IMR-90 (cell line): ENCODE measurements at regions not wholly inside any gene's neighbourhood (a gene's known extent, or its start where the extent isn't known, plus 50 kb on each side); places are given as distances from the start of the nearest gene placed in this dataset.

ENCODE experiments used
- ATAC-seq: fragments of 200-7000 bp; cut with Tn5 transposase; 2 replicates; pipeline ENCODE4 v1.9.1; 2020; ENCODE audit warnings: low read depth, mild to moderate bottlenecking, moderate library complexity
- BruUV-seq: library from RNA; stranded (reverse); fragments of 400-500 nt; replicated peaks from 2 replicates; lab custom pipeline; 2021; lab: Mats Ljungman, UMichigan
- CTCF ChIA-PET: fragments of 300-600 bp; formaldehyde crosslinking; extraction: SDS; loops from one replicate; lab custom pipeline; 2021; ENCODE audit warnings: antibody characterized with exemption; lab: Yijun Ruan, JAX
- POLR2A ChIA-PET: fragments of 300-600 bp; sonication (Branson Sonifier 250); formaldehyde crosslinking; loops from one replicate; lab custom pipeline; 2022; ENCODE audit warnings: antibody characterized with exemption; ENCODE audit not compliant: unreplicated experiment; lab: Charles Lee
- DNase-seq: peaks from one replicate; pipeline ENCODE4 v3.0.0; 2013
- H2AFZ ChIP-seq: replicated peaks from 2 replicates; pipeline ENCODE3; 2013; ENCODE audit warnings: low read length, mild to moderate bottlenecking; ENCODE audit not compliant: poor library complexity
- H2AK5ac ChIP-seq: 2 replicates; pipeline ENCODE4 v1.6.1; 2013; ENCODE audit warnings: low read depth, low read length, inconsistent platforms
- H2AK9ac ChIP-seq: replicated peaks from 2 replicates; pipeline ENCODE3; 2013; ENCODE audit warnings: mild to moderate bottlenecking, low read depth, low read length, moderate library complexity; ENCODE audit not compliant: poor library complexity
- H2BK120ac ChIP-seq: 2 replicates; pipeline ENCODE4 v1.6.1; 2013; ENCODE audit warnings: low read depth, low read length, inconsistent platforms
- H2BK15ac ChIP-seq: 3 replicates; pipeline ENCODE4 v1.6.1; 2013; ENCODE audit warnings: low read depth, low read length, inconsistent platforms
- H2BK20ac ChIP-seq: 2 replicates; pipeline ENCODE4 v1.6.1; 2013; ENCODE audit warnings: low read depth, mild to moderate bottlenecking, inconsistent platforms, low read length, moderate library complexity
- H2BK5ac ChIP-seq: 2 replicates; pipeline ENCODE4 v1.6.1; 2013; ENCODE audit warnings: mild to moderate bottlenecking, low read depth, low read length, inconsistent platforms; ENCODE audit not compliant: poor library complexity, severe bottlenecking
- H3K14ac ChIP-seq: replicated peaks from 2 replicates; pipeline ENCODE4 v1.6.1; 2013; ENCODE audit warnings: low read depth, low read length, inconsistent platforms
- H3K18ac ChIP-seq: 2 replicates; pipeline ENCODE4 v1.6.1; 2013; ENCODE audit warnings: low read depth, low read length, control low read depth
- H3K23ac ChIP-seq: 2 replicates; pipeline ENCODE4 v1.6.1; 2013; ENCODE audit warnings: low read depth, low read length, inconsistent platforms
- H3K27ac ChIP-seq: 2 replicates; pipeline ENCODE4 v1.5.1; 2013; ENCODE audit warnings: mild to moderate bottlenecking, control low read depth, low read length; ENCODE audit not compliant: insufficient read depth
- H3K27me3 ChIP-seq: 2 replicates; pipeline ENCODE4 v1.6.1; 2013; ENCODE audit warnings: low read length; ENCODE audit not compliant: control insufficient read depth, insufficient read depth
- H3K36me3 ChIP-seq: 2 replicates; pipeline ENCODE4 v1.6.1; 2013; ENCODE audit warnings: low read length, mixed read lengths; ENCODE audit not compliant: control insufficient read depth, insufficient read depth
- H3K4ac ChIP-seq: 2 replicates; pipeline ENCODE4 v1.6.1; 2013; ENCODE audit warnings: low read depth, low read length, inconsistent platforms
- H3K4me1 ChIP-seq: 2 replicates; pipeline ENCODE4 v1.6.1; 2013; ENCODE audit warnings: low read length, mixed read lengths; ENCODE audit not compliant: control insufficient read depth, insufficient read depth
- H3K4me2 ChIP-seq: 2 replicates; pipeline ENCODE4 v1.6.1; 2013; ENCODE audit warnings: low read depth, mild to moderate bottlenecking, control low read depth, low read length, moderate library complexity
- H3K4me3 ChIP-seq: 2 replicates; pipeline ENCODE4 v1.5.1; 2013; ENCODE audit warnings: low read depth, mild to moderate bottlenecking, control low read depth, low read length, moderate library complexity; ENCODE audit not compliant: insufficient read depth
- H3K56ac ChIP-seq: 2 replicates; pipeline ENCODE4 v1.6.1; 2013; ENCODE audit warnings: low read length, inconsistent platforms; ENCODE audit not compliant: insufficient read depth; ENCODE audit errors: extremely low read depth
- H3K79me1 ChIP-seq, 2 experiments: 2 replicates each; pipeline ENCODE4 v1.6.1; 2013; ENCODE audit warnings: low read length in 2 of 2, inconsistent platforms in 1 of 2, low read depth in 1 of 2
- H3K9ac ChIP-seq: 2 replicates; pipeline ENCODE4 v1.6.1; 2013; ENCODE audit warnings: low read depth, low read length, control low read depth
- H3K9me1 ChIP-seq: 2 replicates; pipeline ENCODE4 v1.6.1; 2013; ENCODE audit warnings: low read length, inconsistent platforms; ENCODE audit not compliant: insufficient read depth
- H3K9me3 ChIP-seq: 2 replicates; pipeline ENCODE4 v1.6.1; 2013; ENCODE audit warnings: low read length; ENCODE audit not compliant: control insufficient read depth, insufficient read depth
- H4K20me1 ChIP-seq: 2 replicates; pipeline ENCODE4 v1.6.1; 2013; ENCODE audit warnings: low read length, inconsistent platforms; ENCODE audit not compliant: insufficient read depth
- H4K5ac ChIP-seq: 2 replicates; pipeline ENCODE4 v1.6.1; 2013; ENCODE audit warnings: mild to moderate bottlenecking, low read depth, low read length, control low read depth
- H4K8ac ChIP-seq, 2 experiments: 2 replicates each; pipeline ENCODE4 v1.6.1; 2013; ENCODE audit warnings: low read depth in 2 of 2, low read length in 2 of 2, control low read depth in 1 of 2, inconsistent platforms in 1 of 2
- H4K91ac ChIP-seq: 2 replicates; pipeline ENCODE4 v1.6.1; 2013; ENCODE audit warnings: low read depth, low read length, inconsistent platforms; ENCODE audit not compliant: insufficient read depth
- BHLHE40 ChIP-seq: fragments of 150-350 bp; IDR thresholded peaks from 2 replicates; pipeline ENCODE4 v1.6.1; 2016; ENCODE audit warnings: mild to moderate bottlenecking, low read depth, low read length
- CEBPB ChIP-seq: IDR thresholded peaks from 2 replicates; pipeline ENCODE4 v1.6.1; 2012; ENCODE audit warnings: low read depth, low read length, improper control_type of control experiment
- CHD1 ChIP-seq: IDR thresholded peaks from 2 replicates; pipeline ENCODE4 v1.6.1; 2012; ENCODE audit warnings: low read depth, low read length, improper control_type of control experiment
- ELK1 ChIP-seq: fragments of 150-350 bp; IDR thresholded peaks from 2 replicates; pipeline ENCODE4 v1.6.1; 2016; ENCODE audit warnings: low read depth, mild to moderate bottlenecking, low read length, moderate library complexity, borderline replicate concordance
- MXI1 ChIP-seq: IDR thresholded peaks from 2 replicates; pipeline ENCODE4 v1.6.1; 2012; ENCODE audit warnings: low read depth, mild to moderate bottlenecking, low read length, moderate library complexity, borderline replicate concordance
- POLR2A ChIP-seq: IDR thresholded peaks from 2 replicates; pipeline ENCODE4 v1.6.1; 2012; ENCODE audit warnings: mild to moderate bottlenecking, low read depth, low read length
- RAD21 ChIP-seq: IDR thresholded peaks from 2 replicates; pipeline ENCODE4 v1.6.1; 2012; ENCODE audit warnings: low read length, improper control_type of control experiment
- RFX5 ChIP-seq: IDR thresholded peaks from 2 replicates; pipeline ENCODE4 v1.8.0; 2012; ENCODE audit warnings: low read depth, mild to moderate bottlenecking, low read length, moderate library complexity
- SMC3 ChIP-seq: fragments of 150-350 bp; IDR thresholded peaks from 2 replicates; pipeline ENCODE4 v1.6.1; 2016; ENCODE audit warnings: low read depth, mild to moderate bottlenecking, antibody characterized with exemption, low read length, moderate library complexity
- USF2 ChIP-seq: fragments of 150-350 bp; IDR thresholded peaks from 2 replicates; pipeline ENCODE4 v1.6.1; 2017; ENCODE audit warnings: mild to moderate bottlenecking, antibody characterized with exemption, low read length, low read depth
- WGBS, 2 experiments: methylation state at CpG; one replicate each; pipeline versions ENCODE4 v1.1.5 to v1.1.7; 2013; ENCODE audit warnings: missing lambda C conversion rate in 2 of 2; ENCODE audit not compliant: insufficient read length in 1 of 2; ENCODE audit errors: extremely low coverage in 2 of 2; 5-methylcytosine and 5-hydroxymethylcytosine counted together
- dilution Hi-C: fragments of 300-500 bp; cut with HindIII; formaldehyde crosslinking; loops from one replicate; pipeline ENCODE4 v1.14.3; 2018; ENCODE audit warnings: low sequenced_read_pairs; ENCODE audit not compliant: unreplicated experiment
- in situ Hi-C: fragments of 300-500 bp; cut with MboI; formaldehyde crosslinking; loops from 3 replicates; pipeline ENCODE4 v1.14.3; 2019; ENCODE audit warnings: low sequenced_read_pairs, inconsistent platforms, mixed read lengths
- intact Hi-C: fragments of 100-400 bp; cut with micrococcal nuclease; formaldehyde crosslinking; loops from 2 replicates; pipeline ENCODE4 v1.10.0; 2022

- Histone ChIP-seq H3K9me1 (no peaks in the 10 kb centered on the region), H3K4me3 (no peak overlapping the region), H2AK9ac (no peak overlapping the region), H3K23ac (no peak overlapping the region), H3K36me3 (no peaks in the 10 kb centered on the region), H3K18ac (peak overlapping the region; percentile 56; the same call in 1 of the 2 replicates), H2AK5ac (0 out of 2 replicates have a peak overlapping the region, but pooled peaks have one; percentile 8), H2AFZ (no peak overlapping the region), H3K27me3 (no peaks in the 10 kb centered on the region), H4K20me1 (no peaks in the 10 kb centered on the region), H3K9me3 (no peaks in the 10 kb centered on the region), H2BK15ac (no peak overlapping the region), H3K79me1 (no peaks in the 10 kb centered on the region), H4K8ac (peak overlapping the region in 1 of 2 experiments; percentile 53; a peak in 1 of 4 replicates), H4K5ac (0 out of 2 replicates have a peak overlapping the region, but pooled peaks have one; percentile 51), H3K9ac (no peak overlapping the region), H3K4me1 (peaks cover 5% of the 10 kb centered on the region), H3K27ac (peak overlapping the region; percentile 2; the same call in 1 of the 2 replicates), H3K14ac (no peak overlapping the region), H3K56ac (no peak overlapping the region), H3K4me2 (peak overlapping the region; percentile 37; the same call in 1 of the 2 replicates), H2BK5ac (peak overlapping the region; percentile 60), H2BK120ac (peak overlapping the region; percentile 62; the same call in 1 of the 2 replicates), H4K91ac (peak overlapping the region; percentile 50), H2BK20ac (0 out of 2 replicates have a peak overlapping the region, but pooled peaks have one; percentile 14), H3K4ac (no peak overlapping the region; the same call in 1 of the 2 replicates)
- ATAC-seq: no peak
- no peak for DNase-seq
- TF ChIP-seq ELK1 (no peak), RFX5 (no peak), POLR2A (no peak), USF2 (no peak), BHLHE40 (no peak), SMC3 (no peak), CEBPB (no peak), RAD21 (no peak), CHD1 (no peak), MXI1 (no peak)
- dilution Hi-C loops (no loop called here), in situ Hi-C loops (no loop called here), intact Hi-C loops (no loop called here)
- WGBS, 2 experiments: 90% methylated on average over 3 of the region's 9 CpGs; no CpG with 5 or more reads in 1 of the 2 experiments
- POLR2A ChIA-PET: no interaction called here
- BruUV-seq: no TSS peak
- CTCF ChIA-PET: no interaction called here
These were observed 272.2 kb downstream of the TSN start for GRCh38 chr2:122027510-122028217.
